ENCODE measurements at regions not wholly inside any gene's neighbourhood (a gene's known extent, or its start where the extent isn't known, plus 50 kb on each side); places are given as distances from the start of the nearest gene placed in this dataset.

GRCh38 chr2:111226876-111227700 is 106.4 kb downstream of the BCL2L11 start:
- no peak for TF ChIP-seq CTCF (IDR thresholded peaks at IDR 0.05; ENCODE audit: control insufficient read depth, insufficient read depth, low read depth, low read length, missing control alignments)
- DNase-seq (ENCODE audit: low read depth) = peak; percentile 85
- no peak overlapping the region for H3K4me3 ChIP-seq (ENCODE audit: control insufficient read depth, low read depth, low read length)

GRCh38 chr2:111227716-111228141 is 107.0 kb downstream of the BCL2L11 start:
- no peak for TF ChIP-seq CTCF (IDR thresholded peaks at IDR 0.05; ENCODE audit: control insufficient read depth, insufficient read depth, low read depth, low read length, missing control alignments)
- H3K4me3 ChIP-seq (ENCODE audit: control insufficient read depth, low read depth, low read length) = no peak overlapping the region
- DNase-seq (ENCODE audit: low read depth) = peak; percentile 62

- TF ChIP-seq CTCF (IDR thresholded peaks at IDR 0.05; ENCODE audit: control insufficient read depth, insufficient read depth, low read depth, low read length, missing control alignments) = no peak
- H3K4me3 ChIP-seq (ENCODE audit: control insufficient read depth, low read depth, low read length) = no peak overlapping the region
- DNase-seq (ENCODE audit: low read depth) = no peak
Measured at GRCh38 chr2:111231532-111232252, 111.0 kb downstream of the BCL2L11 start.

GRCh38 chr2:111235192-111236015 is 114.7 kb downstream of the BCL2L11 start:
- DNase-seq (ENCODE audit: low read depth) = no peak
- no peak overlapping the region for H3K4me3 ChIP-seq (ENCODE audit: control insufficient read depth, low read depth, low read length)
- no peak for TF ChIP-seq CTCF (IDR thresholded peaks at IDR 0.05; ENCODE audit: control insufficient read depth, insufficient read depth, low read depth, low read length, missing control alignments)

- H3K4me3 ChIP-seq (ENCODE audit: control insufficient read depth, low read depth, low read length) = no peak overlapping the region
- no peak for DNase-seq (ENCODE audit: low read depth)
Measured at GRCh38 chr2:111236025-111236424, 115.3 kb downstream of the BCL2L11 start.

More at GRCh38 chr2:111236025-111236424, 115.3 kb downstream of the BCL2L11 start:
- TF ChIP-seq CTCF (IDR thresholded peaks at IDR 0.05; ENCODE audit: control insufficient read depth, insufficient read depth, low read depth, low read length, missing control alignments) = no peak

All from AG09309 (cell line).